OCI-LY7 (cell line): ENCODE measurements at regions not wholly inside any gene's neighbourhood (a gene's known extent, or its start where the extent isn't known, plus 50 kb on each side); places are given as distances from the start of the nearest gene placed in this dataset.
"Not testable (repeated sequence)": the region's sequence is repeated elsewhere in the genome, so short reads cannot be mapped to it uniquely, and the experiment has no call there.

Experiments
- EZH2phosphoT487 ChIP-seq: fragments of 200-600 bp; sonication (generic); IDR thresholded peaks from 2 replicates; pipeline ENCODE4 v1.6.1; 2018; ENCODE audit warnings: low read depth, borderline replicate concordance, mild to moderate bottlenecking, mixed run types, antibody characterized with exemption, low read length, moderate library complexity, mixed read lengths
- TF ChIP-seq, protein P1 (sequence below): fragments of 200-600 bp; sonication (generic); conservative IDR thresholded peaks from 2 replicates; pipeline ENCODE4 v1.5.1; 2014; ENCODE audit warnings: mild to moderate bottlenecking, antibody characterized with exemption, low read length, moderate library complexity, mixed read lengths

DNA sequence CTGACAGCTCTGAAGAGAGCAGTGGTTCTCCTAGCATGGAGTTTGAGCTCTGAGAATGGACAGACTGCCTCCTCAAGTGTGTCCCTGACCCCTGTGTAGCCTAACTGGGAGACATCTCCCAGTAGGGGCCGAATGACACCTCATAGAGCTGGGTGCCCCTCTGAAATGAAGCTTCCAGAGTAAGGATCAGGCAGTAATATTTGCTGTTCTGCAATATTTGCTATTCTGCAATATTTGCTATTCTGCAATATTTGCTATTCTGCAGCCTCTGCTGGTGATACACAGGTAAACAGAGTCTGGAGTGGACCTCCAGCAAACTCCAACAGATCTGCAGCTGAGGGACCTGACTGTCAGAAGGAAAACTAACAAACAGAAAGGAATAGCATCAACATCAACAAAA, 105.5 kb downstream of the BUD13 start:
- TF ChIP-seq, protein P1, sequence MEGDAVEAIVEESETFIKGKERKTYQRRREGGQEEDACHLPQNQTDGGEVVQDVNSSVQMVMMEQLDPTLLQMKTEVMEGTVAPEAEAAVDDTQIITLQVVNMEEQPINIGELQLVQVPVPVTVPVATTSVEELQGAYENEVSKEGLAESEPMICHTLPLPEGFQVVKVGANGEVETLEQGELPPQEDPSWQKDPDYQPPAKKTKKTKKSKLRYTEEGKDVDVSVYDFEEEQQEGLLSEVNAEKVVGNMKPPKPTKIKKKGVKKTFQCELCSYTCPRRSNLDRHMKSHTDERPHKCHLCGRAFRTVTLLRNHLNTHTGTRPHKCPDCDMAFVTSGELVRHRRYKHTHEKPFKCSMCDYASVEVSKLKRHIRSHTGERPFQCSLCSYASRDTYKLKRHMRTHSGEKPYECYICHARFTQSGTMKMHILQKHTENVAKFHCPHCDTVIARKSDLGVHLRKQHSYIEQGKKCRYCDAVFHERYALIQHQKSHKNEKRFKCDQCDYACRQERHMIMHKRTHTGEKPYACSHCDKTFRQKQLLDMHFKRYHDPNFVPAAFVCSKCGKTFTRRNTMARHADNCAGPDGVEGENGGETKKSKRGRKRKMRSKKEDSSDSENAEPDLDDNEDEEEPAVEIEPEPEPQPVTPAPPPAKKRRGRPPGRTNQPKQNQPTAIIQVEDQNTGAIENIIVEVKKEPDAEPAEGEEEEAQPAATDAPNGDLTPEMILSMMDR: not testable (repeated sequence)
- not testable (repeated sequence) for TF ChIP-seq EZH2phosphoT487
